ENCODE measurements at regions not wholly inside any gene's neighbourhood (a gene's known extent, or its start where the extent isn't known, plus 50 kb on each side); places are given as distances from the start of the nearest gene placed in this dataset.
A peak's percentile ranks its signal among the peaks of the same experiment; 100 is the strongest.

DNA sequence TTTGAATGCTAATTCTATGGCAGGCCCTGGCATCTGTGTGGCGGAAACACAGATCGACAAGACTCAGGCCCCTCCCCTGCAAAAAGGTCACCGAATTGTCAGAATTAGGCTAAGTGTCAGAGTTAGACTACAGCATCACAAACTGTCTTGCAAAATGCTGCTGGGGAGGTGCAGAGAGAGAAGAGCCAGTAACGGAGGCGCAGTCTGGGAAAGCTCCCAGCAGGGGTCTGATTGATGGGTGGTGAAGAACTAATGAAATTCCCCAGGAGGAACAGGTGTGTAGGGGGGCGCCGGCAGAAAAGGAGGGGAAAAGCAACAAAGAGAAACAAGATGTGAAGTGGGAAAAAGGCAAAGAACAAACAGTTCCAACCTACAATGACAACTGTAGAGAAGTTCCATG lies 72.7 kb upstream of the TAMM41 start:
- peak; percentile 48 for DNase-seq

DNA sequence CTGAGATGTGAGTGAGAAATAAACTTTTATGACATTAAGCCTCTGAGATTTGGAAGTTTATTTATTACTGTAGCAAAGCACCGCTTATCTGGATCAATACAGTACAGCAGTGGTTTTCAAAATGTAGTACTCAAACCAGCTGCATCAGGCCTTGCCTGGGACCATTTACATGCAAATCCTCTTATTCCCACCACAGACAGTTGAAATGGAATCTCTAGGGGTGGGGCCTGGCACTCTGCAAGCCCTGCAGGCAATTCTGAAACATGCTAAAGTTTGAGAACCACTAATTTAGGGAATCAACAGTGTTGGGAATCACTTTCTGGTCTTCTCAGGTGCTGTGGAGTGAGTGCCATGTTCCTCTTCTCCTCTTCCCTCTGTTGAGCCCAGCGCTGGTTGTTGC lies 77.8 kb upstream of the TAMM41 start:
- DNase-seq: no peak

GRCh38 chr3:11928381-11928780 lies 75.8 kb upstream of the SYN2 start:
- DNase-seq: peak; percentile 95

DNA sequence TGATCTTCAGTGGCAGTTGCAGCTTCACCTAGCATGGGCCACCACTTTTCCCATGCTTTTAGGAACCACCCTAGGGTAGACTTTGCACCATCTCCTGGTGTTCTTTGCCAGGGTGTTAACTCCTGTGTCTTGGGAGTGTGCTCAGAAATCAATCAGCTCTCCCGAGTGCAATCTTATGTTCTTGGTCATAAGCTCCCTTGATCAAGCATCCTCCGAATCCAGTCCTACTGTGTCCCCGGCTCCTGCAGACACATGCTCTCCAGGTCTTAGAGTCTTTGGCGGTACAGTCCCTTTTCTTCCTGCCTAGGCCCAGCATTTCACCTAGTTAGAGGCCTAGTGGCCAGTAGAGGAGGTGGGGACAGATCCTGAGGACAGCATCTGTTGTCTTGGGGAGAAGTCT lies 74.7 kb upstream of the SYN2 start:
- no peak for DNase-seq

DNA sequence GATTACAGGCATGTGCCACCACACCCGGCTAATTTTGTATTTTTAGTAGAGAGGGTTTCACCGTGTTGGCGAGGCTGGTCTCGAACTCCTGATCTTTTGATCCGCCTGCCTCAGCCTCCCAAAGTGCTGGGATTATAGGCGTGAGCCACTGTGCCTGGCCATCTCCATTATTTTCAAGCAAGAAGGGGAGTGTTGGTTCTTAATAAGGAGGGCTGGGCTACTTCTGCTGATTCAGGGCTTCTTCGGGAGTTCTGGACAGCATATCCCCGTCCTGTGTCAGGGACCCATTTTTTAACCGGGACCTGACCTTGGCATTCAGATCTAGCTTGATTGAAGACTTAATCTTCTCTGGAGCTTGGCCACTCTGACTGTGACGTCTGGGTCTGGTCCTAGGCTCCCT lies 74.1 kb upstream of the SYN2 start:
- no peak for DNase-seq

DNA sequence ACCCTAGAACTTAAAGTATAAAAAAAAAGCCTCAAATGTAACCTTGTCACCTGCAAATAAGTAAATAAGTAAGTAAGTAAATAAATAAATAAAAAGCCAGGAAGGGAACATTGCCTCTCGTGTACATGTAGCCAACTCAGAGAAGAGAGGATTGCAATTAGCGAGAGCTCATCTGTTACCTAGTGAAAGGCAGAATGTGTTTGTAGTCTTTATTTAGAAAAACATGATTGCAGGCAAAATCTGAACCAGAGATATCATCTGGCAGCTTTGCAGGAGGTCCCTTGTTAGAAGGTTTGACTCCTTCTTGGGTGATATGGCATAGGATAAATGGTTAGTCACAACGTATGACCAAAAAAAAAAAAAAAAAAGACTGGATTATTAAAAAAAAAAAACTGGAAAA lies 71.6 kb upstream of the SYN2 start:
- no peak for DNase-seq

DNA sequence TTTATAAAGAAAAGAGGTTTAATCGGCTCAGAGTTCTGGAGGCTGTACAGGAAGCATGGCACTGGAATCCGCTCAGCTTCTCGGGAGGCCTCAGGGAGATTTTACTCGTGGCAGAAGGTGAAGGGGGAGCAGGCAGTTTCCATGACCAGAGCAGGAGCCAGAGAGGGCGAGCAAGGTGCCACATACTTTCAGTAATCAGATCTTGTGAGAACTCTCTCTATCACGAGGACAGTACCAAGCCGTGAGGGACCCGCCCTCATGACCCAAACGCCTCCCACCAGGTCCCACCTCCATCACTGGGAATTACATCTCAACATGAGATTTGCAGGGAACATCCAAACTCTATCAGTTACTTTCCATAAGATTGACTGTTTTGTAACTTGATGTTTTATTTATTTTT lies 70.7 kb upstream of the SYN2 start:
- no peak for DNase-seq

DNA sequence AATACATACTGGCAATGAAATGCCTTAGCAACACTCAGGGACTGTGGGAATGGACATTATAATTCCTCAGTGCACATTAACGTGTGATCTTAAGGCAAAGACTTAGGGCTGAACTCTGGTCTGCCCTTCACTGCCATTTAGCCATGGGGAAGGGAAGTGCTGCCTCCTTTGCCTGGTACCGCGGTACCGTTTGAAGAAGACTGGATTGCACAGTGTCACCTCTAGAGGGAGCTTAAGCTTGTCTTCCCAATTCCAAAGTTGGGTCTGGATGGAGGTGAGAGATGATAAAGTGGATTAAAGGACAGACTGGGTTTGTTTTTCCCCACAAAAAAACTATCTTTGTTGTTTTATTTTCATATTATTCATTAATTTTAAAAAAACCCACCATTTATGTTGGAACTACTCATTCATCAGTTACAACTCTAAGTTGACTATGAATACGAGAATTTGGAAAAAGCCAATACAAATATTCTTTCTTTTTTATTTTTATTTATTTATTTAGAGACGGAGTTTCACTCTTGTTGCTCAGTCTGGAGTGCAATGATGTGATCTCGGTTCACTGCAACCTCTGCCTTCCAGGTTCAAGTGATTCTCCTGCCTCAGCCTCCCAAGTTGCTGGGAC lies 60.0 kb upstream of the SYN2 start:
- peak; percentile 47 for DNase-seq

- DNase-seq: no peak
Observed at GRCh38 chr3:11948331-11948730, 55.9 kb upstream of the SYN2 start.

GRCh38 chr3:11948866-11949265 lies 55.3 kb upstream of the SYN2 start:
- DNase-seq: no peak

DNA sequence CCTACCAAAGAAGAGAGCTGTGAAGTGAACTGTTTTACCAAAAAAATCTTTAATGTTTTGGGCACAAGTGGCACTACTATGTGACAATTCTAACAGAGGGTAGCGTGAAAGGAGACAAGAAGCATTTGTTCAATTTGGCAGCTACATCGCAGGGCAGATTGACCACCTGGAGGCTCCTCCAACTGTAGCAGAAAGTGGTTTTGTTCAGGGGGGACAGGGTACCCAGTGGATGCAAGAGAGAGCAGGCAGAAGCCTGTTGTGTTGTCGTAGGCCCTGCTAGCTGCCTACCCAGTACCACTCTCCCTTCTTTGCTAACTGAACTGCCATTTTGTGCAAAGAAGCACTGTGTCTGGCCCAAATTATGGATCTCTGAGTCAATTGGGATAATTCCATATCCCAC lies 54.8 kb upstream of the SYN2 start:
- no peak for DNase-seq

- DNase-seq: no peak
Observed at GRCh38 chr3:11950576-11950975, 53.6 kb upstream of the SYN2 start.

DNA sequence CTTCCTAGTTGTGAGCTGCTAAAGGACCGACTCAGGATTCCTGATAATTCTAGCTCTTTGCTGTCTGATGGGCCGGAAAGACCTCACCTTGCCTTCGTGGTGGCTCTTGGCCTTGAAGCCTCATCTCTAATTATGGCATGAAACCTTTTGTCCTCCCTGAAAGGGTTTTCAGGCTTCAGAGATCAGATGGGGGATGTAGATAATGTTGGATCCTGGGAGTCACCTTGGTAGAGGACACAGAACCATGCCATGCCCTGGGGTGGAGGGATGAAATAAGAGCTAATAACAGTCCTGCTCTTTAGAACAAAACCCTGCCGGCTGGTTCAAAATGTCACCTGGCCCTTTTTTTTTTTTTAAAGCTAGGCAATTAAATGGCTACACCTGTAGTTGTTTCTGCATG lies 50.8 kb upstream of the SYN2 start:
- DNase-seq: peak; percentile 98

GRCh38 chr3:11953778-11954177 lies 50.4 kb upstream of the SYN2 start:
- no peak for DNase-seq

- peak; percentile 83 for DNase-seq
Observed at GRCh38 chr3:11954312-11954934, 49.8 kb upstream of the SYN2 start.
